HG03045 (cell line): ENCODE measurements at regions not wholly inside any gene's neighbourhood (a gene's known extent, or its start where the extent isn't known, plus 50 kb on each side); places are given as distances from the start of the nearest gene placed in this dataset.
"Not testable (repeated sequence)": the region's sequence is repeated elsewhere in the genome, so short reads cannot be mapped to it uniquely, and the experiment has no call there.

ENCODE experiments used
- ATAC-seq: cut with Tn5 transposase; IDR thresholded peaks from one replicate; pipeline ENCODE4 v1.9.1; 2021; ENCODE audit warnings: mild to moderate bottlenecking, moderate library complexity; ENCODE audit not compliant: unreplicated experiment

- no peak for ATAC-seq
Measured at GRCh38 chr9:87392086-87392485, 105.6 kb upstream of the DAPK1 start.

GRCh38 chr9:87393706-87394230 lies 103.9 kb upstream of the DAPK1 start:
- ATAC-seq = no peak

- ATAC-seq = no peak
Measured at GRCh38 chr9:87395804-87396479, 101.7 kb upstream of the DAPK1 start.

- no peak for ATAC-seq
Measured at GRCh38 chr9:87401681-87402080, 96.0 kb upstream of the DAPK1 start.

- no peak for ATAC-seq
Measured at GRCh38 chr9:87402537-87402936, 95.1 kb upstream of the DAPK1 start.

DNA sequence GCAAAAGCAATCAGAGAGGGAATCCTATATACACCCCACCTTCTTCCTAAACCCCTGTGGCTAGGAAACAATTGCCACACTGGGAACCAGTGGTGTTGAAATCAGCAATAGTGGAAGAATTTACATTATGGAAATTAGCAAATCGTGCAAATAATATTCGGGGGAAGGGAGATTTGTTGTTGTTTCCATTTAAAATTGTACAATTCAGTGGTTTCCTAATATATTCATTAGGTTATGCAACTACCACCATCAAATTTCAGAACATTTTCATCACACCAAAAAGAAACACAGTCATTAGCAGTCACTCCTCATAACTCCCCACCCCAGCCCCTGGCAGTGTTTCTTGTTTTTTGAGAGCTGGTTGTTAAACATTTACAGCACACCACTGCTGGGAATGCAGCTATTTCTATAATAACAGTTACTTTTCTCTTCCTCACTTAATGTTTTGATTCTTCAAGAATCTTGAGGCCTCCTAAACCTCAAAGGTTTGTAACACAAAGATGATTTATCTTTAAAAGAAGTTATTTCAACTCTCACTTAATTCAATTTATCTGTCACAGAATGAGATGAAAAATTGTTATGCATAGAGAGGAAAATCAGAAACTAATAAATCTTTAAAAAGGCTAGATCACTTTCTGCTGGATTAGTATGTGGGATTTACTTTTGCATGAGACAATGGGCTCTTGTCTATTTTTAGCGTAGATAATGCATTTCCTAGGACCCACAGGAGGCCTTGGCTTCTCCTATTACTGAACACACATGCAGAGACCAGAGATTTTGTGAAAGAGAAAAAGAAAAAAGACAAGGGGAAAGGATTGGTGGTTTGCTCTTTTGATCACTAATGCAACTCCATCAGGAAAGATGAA lies 91.8 kb upstream of the DAPK1 start:
- ATAC-seq = no peak

- no peak for ATAC-seq
Measured at GRCh38 chr9:87406543-87407166, 91.0 kb upstream of the DAPK1 start.

- ATAC-seq = not testable (repeated sequence)
Measured at GRCh38 chr9:87410047-87411005, 87.3 kb upstream of the DAPK1 start.

- ATAC-seq = no peak
Measured at GRCh38 chr9:87420884-87421283, 76.8 kb upstream of the DAPK1 start.

GRCh38 chr9:87421734-87422133 lies 75.9 kb upstream of the DAPK1 start:
- no peak for ATAC-seq

DNA sequence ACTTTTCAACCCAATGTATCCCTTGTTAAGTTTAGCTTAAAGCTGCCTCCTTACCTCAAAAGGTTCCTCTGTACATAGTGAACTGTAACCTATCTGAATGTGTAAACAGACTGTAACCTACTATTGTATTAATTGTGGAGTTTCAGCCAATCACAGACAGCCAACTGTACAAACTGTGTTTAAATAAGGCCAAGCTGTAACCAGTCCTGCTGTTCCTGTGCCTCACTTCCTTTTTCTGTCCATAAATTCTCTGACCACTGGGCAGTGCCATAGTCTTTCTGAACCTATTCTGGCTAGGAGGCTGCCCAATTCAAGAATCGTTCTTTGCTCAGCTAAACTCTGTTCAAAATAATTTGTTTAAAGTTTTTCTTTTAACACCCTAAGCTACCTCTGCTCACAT lies 74.7 kb upstream of the DAPK1 start:
- ATAC-seq = no peak

- not testable (repeated sequence) for ATAC-seq
Measured at GRCh38 chr9:87423885-87424284, 73.8 kb upstream of the DAPK1 start.

GRCh38 chr9:87425202-87425601 lies 72.5 kb upstream of the DAPK1 start:
- no peak for ATAC-seq

- ATAC-seq = no peak
Measured at GRCh38 chr9:87427851-87428506, 69.7 kb upstream of the DAPK1 start.

DNA sequence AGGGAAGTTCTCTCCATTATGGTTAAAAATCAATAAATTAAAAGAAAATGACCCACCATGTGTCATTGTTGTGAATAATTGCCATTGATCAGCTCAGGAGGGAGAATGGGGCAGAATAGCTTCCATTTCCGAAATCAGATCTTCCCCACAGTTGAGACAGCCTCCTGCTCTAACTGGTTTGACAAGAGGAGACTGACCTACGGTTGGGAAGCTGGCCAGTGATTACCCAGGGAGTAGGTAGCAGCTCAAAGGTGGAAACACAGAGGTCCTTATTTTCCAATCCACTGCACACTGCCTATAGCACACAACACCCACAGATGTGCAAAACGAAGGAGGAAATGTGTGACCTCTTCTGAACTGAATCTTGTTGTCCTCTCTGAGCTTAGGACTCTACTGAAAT lies 69.0 kb upstream of the DAPK1 start:
- ATAC-seq = no peak

DNA sequence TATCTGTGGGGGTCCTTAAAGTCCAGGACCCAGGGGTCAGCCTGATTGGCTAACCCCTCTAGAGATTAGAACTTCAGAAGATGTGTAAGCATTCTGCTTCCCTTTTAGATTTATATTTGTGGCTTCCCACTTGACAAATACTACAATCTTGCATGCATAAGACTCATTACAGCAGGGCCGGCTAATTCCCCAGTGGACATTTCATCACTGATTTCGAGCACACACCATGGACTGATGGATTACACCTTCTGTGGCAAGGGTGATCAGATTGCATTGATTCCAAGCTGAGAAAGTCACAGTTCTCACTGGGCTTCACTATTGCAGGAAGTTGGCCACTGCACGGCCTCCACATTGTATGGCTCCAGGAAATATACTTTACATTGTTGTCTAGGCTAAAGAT lies 65.8 kb upstream of the DAPK1 start:
- ATAC-seq = no peak

DNA sequence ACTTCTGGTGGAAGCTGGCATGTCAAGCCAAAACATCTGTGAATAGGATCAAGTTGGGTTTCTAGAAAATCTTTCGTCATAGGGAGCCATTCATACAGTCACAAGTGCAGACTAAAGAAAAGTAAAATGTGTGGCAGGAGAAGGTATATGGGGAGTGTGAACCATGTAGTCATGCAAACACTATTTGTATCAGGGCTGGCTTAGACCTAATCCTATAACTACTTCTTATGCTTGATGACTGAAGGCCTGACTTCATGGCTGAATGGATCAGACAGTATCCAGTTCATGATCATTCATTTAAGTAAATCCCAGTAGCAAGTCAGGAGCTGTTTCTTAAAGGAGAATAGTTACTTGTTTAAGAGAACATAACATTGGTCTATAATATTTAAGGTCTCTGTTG lies 63.8 kb upstream of the DAPK1 start:
- no peak for ATAC-seq

DNA sequence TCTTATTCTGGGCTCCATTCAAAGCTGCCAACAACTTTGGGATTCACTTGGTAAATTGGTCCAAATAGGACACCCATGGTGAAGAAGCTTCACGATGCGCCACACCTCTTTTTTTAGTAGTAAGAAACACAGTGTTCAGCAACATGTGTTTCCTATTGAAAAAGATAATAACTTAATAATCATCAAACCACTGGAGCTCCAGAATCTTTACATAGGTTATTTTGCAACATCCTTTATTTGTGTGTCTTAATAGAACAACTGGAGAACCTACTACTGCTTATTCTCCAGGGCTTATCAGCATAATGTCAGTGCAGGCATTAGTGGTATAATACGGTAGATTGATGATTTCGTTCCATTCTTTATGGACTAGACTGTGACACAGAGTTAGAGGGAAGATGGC lies 63.3 kb upstream of the DAPK1 start:
- ATAC-seq = no peak

- no peak for ATAC-seq
Measured at GRCh38 chr9:87435189-87435880, 62.3 kb upstream of the DAPK1 start.
